Suprapubic skin (tissue), 3 donors: ENCODE measurements at regions not wholly inside any gene's neighbourhood (a gene's known extent, or its start where the extent isn't known, plus 50 kb on each side); places are given as distances from the start of the nearest gene placed in this dataset.

Experiments used
- CTCF ChIP-seq, 2 donors: fragments of 200-600 bp in 1 of 2; fragments of 450-650 bp in 1 of 2; sonication (generic) in 1 of 2; IDR thresholded peaks; one replicate each; pipeline ENCODE4 v1.5.1; 2016 to 2019; ENCODE audit warnings: antibody characterized with exemption in 2 of 2, mild to moderate bottlenecking in 1 of 2, moderate library complexity in 1 of 2
- POLR2A ChIP-seq, 2 donors: fragments of 450-650 bp; IDR thresholded peaks; one replicate each; pipeline ENCODE4 v1.6.1; 2017; ENCODE audit warnings: antibody characterized with exemption in 2 of 2, mild to moderate bottlenecking in 2 of 2, moderate library complexity in 2 of 2

GRCh38 chr2:126954831-126955230 is 56.1 kb downstream of the TEX51 start:
- TF ChIP-seq CTCF (IDR thresholded peaks at IDR 0.05) = no peak
- no peak for TF ChIP-seq POLR2A (IDR thresholded peaks at IDR 0.05)
